ENCODE measurements at regions not wholly inside any gene's neighbourhood (a gene's known extent, or its start where the extent isn't known, plus 50 kb on each side); places are given as distances from the start of the nearest gene placed in this dataset.
"Not testable (repeated sequence)": the region's sequence is repeated elsewhere in the genome, so short reads cannot be mapped to it uniquely, and the experiment has no call there.

DNA sequence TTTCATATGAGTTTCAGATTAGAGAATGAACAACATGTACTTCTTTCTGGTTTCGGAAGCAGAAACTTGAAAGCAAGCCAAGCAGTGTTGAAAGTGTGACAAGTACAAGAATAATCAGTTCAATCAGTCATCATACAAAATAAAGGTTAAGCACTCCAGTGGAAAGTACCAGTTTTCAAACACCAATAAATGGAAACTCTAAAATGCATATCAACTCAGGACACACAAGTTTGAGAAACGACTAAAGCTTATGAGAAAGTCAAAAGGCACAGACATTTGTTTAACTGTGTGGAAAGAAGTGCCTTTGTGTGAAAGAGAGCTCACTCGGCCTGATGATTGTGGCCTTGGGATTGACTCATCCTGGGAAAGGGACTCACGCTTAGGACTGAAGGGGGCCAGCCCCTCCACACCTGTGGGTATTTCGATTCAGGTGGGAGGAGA lies 60.6 kb upstream of the AKR1C1 start:
- ATAC-seq (ENCODE audit: insufficient number of reproducible peaks, low FRiP score, low read depth) = peak; percentile 65
- no peaks in the 10 kb centered on the region for H3K9me3 ChIP-seq
- peak overlapping the region; percentile 76 to 84 for H3K27ac ChIP-seq
- no peaks in the 10 kb centered on the region for H3K27me3 ChIP-seq (replicated peaks; ENCODE audit: insufficient read depth)
- H3K4me1 ChIP-seq (ENCODE audit: control insufficient read depth in 1 of 2, low read depth in 2 of 2) = peaks cover 23 to 34% of the 10 kb centered on the region in 2 donors
- DNase-seq (ENCODE audit: low spot score) = peak; percentile 29
- H3K36me3 ChIP-seq = no peaks in the 10 kb centered on the region
- peak overlapping the region; percentile 27 for H3K4me3 ChIP-seq
- TF ChIP-seq, protein P1, sequence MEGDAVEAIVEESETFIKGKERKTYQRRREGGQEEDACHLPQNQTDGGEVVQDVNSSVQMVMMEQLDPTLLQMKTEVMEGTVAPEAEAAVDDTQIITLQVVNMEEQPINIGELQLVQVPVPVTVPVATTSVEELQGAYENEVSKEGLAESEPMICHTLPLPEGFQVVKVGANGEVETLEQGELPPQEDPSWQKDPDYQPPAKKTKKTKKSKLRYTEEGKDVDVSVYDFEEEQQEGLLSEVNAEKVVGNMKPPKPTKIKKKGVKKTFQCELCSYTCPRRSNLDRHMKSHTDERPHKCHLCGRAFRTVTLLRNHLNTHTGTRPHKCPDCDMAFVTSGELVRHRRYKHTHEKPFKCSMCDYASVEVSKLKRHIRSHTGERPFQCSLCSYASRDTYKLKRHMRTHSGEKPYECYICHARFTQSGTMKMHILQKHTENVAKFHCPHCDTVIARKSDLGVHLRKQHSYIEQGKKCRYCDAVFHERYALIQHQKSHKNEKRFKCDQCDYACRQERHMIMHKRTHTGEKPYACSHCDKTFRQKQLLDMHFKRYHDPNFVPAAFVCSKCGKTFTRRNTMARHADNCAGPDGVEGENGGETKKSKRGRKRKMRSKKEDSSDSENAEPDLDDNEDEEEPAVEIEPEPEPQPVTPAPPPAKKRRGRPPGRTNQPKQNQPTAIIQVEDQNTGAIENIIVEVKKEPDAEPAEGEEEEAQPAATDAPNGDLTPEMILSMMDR (IDR thresholded peaks at IDR 0.05) = no peak

DNA sequence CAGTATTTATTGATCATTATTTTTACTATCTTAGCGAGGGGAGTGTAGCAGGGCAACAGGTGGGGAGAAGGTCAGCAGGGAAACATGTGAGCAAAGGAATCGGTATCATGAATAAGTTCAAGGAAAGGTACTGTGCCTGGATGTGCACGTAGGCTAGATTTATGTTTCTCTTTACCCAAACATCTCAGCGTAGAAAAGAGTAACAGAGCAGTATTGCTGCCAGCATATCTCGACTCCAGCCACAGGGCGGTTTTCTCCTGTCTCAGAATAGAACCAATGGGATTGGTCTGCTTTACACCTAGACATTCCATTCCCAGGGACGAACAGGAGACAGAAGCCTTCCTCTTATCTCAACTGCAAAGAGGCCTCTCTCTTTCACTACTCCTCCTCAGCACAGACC lies 60.1 kb upstream of the AKR1C1 start:
- not testable (repeated sequence) for H3K36me3 ChIP-seq; ATAC-seq (ENCODE audit: insufficient number of reproducible peaks, low FRiP score, low read depth); H3K27me3 ChIP-seq (replicated peaks; ENCODE audit: insufficient read depth); H3K9me3 ChIP-seq; H3K4me3 ChIP-seq; DNase-seq (ENCODE audit: low spot score)
- Histone ChIP-seq H3K27ac (peak overlapping the region; percentile 74 to 84), H3K4me1 (ENCODE audit: control insufficient read depth in 1 of 2, low read depth in 2 of 2) (peaks cover 23 to 34% of the 10 kb centered on the region in 2 donors)

DNA sequence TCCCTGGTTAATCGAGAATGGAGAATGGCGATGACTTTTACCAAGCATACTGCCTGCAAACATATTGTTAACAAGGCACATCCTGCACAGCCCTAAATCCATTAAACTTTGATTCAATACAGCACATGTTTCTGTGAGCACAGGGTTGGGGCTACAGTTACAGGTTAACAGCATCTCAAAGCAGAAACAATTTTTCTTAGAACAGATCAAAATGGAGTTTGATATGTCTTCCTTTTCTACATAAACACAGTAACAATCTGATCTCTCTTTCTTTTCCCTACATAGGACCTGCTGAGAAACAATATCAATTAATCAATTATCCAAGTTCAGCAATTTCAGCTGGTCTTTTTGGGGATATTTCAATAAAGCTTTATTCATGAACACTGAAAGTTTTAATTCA lies 59.5 kb upstream of the AKR1C1 start:
- not testable (repeated sequence) for H3K9me3 ChIP-seq; ATAC-seq (ENCODE audit: insufficient number of reproducible peaks, low FRiP score, low read depth); H3K36me3 ChIP-seq; H3K4me3 ChIP-seq; DNase-seq (ENCODE audit: low spot score); H3K27me3 ChIP-seq (replicated peaks; ENCODE audit: insufficient read depth)
- H3K27ac ChIP-seq = peak overlapping the region; percentile 74 to 84
- peaks cover 23 to 34% of the 10 kb centered on the region in 2 donors for H3K4me1 ChIP-seq (ENCODE audit: control insufficient read depth in 1 of 2, low read depth in 2 of 2)

DNA sequence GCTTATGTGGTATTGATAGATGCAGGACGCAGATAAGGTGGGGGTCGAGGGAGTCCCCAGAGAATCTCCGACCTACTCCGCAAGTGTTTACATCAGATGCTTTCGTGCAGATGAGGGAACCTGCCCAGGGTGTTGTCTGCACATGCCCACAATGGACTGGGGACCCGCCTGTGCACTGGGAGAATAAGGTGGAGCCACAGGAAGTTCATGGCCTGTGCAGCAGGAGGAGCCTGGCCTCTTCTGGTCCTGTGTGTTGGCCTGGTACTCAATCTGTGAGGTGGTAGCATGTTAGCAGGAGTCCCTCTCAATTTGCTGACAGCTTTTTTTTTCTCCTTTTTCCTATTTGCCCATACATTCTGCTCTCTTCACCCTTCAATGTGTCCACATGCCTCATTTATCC lies 54.1 kb upstream of the AKR1C1 start:
- TF ChIP-seq, protein P1 (IDR thresholded peaks at IDR 0.05) = no peak
- Histone ChIP-seq H3K27me3 (replicated peaks; ENCODE audit: insufficient read depth) (no peaks in the 10 kb centered on the region), H3K4me3 (no peak overlapping the region), H3K27ac (no peak overlapping the region), H3K36me3 (no peaks in the 10 kb centered on the region), H3K4me1 (ENCODE audit: control insufficient read depth in 1 of 2, low read depth in 2 of 2) (no peaks in the 10 kb centered on the region), H3K9me3 (no peaks in the 10 kb centered on the region)
- DNase-seq (ENCODE audit: low spot score) (no peak), ATAC-seq (ENCODE audit: insufficient number of reproducible peaks, low FRiP score, low read depth) (no peak)
